Endothelial cell (in vitro differentiated cells): ENCODE measurements at regions not wholly inside any gene's neighbourhood (a gene's known extent, or its start where the extent isn't known, plus 50 kb on each side); places are given as distances from the start of the nearest gene placed in this dataset.
"Not testable (repeated sequence)": the region's sequence is repeated elsewhere in the genome, so short reads cannot be mapped to it uniquely, and the experiment has no call there.

ENCODE experiments used
- DNase-seq: peaks from one replicate; pipeline ENCODE4 v3.0.0; 2021; ENCODE audit warnings: low spot score
- H3K27ac Mint-ChIP-seq: one replicate; pipeline ENCODE4 v1.8.0; 2021; ENCODE audit warnings: mixed read lengths, inconsistent platforms; ENCODE audit not compliant: unreplicated experiment
- H3K27me3 Mint-ChIP-seq: one replicate; pipeline ENCODE4 v1.8.0; 2021; ENCODE audit warnings: mild to moderate bottlenecking, moderate library complexity, mixed read lengths, inconsistent platforms; ENCODE audit not compliant: unreplicated experiment
- H3K36me3 Mint-ChIP-seq: one replicate; pipeline ENCODE4 v1.8.0; 2021; ENCODE audit warnings: mild to moderate bottlenecking, low read depth, mixed read lengths, inconsistent platforms; ENCODE audit not compliant: unreplicated experiment
- H3K4me1 Mint-ChIP-seq: one replicate; pipeline ENCODE4 v1.8.0; 2021; ENCODE audit warnings: mild to moderate bottlenecking, mixed read lengths, inconsistent platforms; ENCODE audit not compliant: unreplicated experiment
- H3K4me3 Mint-ChIP-seq: one replicate; pipeline ENCODE4 v1.8.0; 2021; ENCODE audit warnings: mild to moderate bottlenecking, mixed read lengths, inconsistent platforms; ENCODE audit not compliant: unreplicated experiment
- H3K9me3 Mint-ChIP-seq: one replicate; pipeline ENCODE4 v1.8.0; 2021; ENCODE audit warnings: mixed read lengths, inconsistent platforms; ENCODE audit not compliant: unreplicated experiment
- TF ChIP-seq, protein P1 (sequence below): fragments of 200-600 bp; sonication (generic); IDR thresholded peaks from one replicate; pipeline ENCODE4 v1.5.0; 2021; ENCODE audit warnings: antibody characterized with exemption; ENCODE audit not compliant: unreplicated experiment

DNA sequence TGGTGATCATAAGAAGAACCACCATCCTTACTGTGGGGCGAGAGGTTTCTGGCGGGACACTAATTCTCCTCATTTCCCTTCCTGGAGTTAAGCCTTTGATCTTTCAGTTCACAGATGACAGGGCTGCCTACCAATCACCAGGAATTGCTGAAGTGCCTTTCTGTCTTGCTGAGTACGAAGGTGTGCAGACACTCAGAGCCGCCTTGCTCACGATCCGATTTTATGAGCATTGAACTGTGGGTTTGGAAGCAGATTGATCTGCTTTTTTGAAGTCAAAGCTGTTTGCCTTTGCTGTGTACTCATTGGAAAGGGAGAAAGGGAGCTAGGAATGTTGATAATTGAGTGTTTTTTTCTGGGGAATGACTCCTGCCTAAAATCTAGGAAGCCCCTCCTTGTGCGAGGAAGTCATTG, 129.1 kb upstream of the SALL4 start:
- Mint-ChIP-seq H3K36me3 (no peaks in the 10 kb centered on the region), H3K9me3 (no peaks in the 10 kb centered on the region), H3K27me3 (no peaks in the 10 kb centered on the region), H3K4me1 (peaks cover 10% of the 10 kb centered on the region), H3K27ac (no peak overlapping the region), H3K4me3 (no peak overlapping the region)
- TF ChIP-seq, protein P1, sequence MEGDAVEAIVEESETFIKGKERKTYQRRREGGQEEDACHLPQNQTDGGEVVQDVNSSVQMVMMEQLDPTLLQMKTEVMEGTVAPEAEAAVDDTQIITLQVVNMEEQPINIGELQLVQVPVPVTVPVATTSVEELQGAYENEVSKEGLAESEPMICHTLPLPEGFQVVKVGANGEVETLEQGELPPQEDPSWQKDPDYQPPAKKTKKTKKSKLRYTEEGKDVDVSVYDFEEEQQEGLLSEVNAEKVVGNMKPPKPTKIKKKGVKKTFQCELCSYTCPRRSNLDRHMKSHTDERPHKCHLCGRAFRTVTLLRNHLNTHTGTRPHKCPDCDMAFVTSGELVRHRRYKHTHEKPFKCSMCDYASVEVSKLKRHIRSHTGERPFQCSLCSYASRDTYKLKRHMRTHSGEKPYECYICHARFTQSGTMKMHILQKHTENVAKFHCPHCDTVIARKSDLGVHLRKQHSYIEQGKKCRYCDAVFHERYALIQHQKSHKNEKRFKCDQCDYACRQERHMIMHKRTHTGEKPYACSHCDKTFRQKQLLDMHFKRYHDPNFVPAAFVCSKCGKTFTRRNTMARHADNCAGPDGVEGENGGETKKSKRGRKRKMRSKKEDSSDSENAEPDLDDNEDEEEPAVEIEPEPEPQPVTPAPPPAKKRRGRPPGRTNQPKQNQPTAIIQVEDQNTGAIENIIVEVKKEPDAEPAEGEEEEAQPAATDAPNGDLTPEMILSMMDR, result no peak
- no peak for DNase-seq

- no peaks in the 10 kb centered on the region for H3K9me3 Mint-ChIP-seq
- DNase-seq, result no peak
- H3K27me3 Mint-ChIP-seq, result no peaks in the 10 kb centered on the region
- peaks cover 10% of the 10 kb centered on the region for H3K4me1 Mint-ChIP-seq
- TF ChIP-seq, protein P1, result no peak
- H3K27ac Mint-ChIP-seq, result no peak overlapping the region
- H3K4me3 Mint-ChIP-seq, result no peak overlapping the region
- H3K36me3 Mint-ChIP-seq, result no peaks in the 10 kb centered on the region
These were observed 128.5 kb upstream of the SALL4 start for GRCh38 chr20:51930775-51931174.

GRCh38 chr20:51928931-51929330, 126.6 kb upstream of the SALL4 start:
- Mint-ChIP-seq H3K4me3 (no peak overlapping the region), H3K27me3 (no peaks in the 10 kb centered on the region), H3K4me1 (peaks cover 10% of the 10 kb centered on the region), H3K27ac (no peak overlapping the region), H3K9me3 (no peaks in the 10 kb centered on the region), H3K36me3 (no peaks in the 10 kb centered on the region)
- TF ChIP-seq, protein P1, result no peak
- no peak for DNase-seq

GRCh38 chr20:51927970-51928369, 125.6 kb upstream of the SALL4 start:
- not testable (repeated sequence) for H3K4me3 Mint-ChIP-seq, H3K9me3 Mint-ChIP-seq, DNase-seq, H3K27ac Mint-ChIP-seq, H3K36me3 Mint-ChIP-seq, H3K27me3 Mint-ChIP-seq
- peaks cover 10% of the 10 kb centered on the region for H3K4me1 Mint-ChIP-seq

DNA sequence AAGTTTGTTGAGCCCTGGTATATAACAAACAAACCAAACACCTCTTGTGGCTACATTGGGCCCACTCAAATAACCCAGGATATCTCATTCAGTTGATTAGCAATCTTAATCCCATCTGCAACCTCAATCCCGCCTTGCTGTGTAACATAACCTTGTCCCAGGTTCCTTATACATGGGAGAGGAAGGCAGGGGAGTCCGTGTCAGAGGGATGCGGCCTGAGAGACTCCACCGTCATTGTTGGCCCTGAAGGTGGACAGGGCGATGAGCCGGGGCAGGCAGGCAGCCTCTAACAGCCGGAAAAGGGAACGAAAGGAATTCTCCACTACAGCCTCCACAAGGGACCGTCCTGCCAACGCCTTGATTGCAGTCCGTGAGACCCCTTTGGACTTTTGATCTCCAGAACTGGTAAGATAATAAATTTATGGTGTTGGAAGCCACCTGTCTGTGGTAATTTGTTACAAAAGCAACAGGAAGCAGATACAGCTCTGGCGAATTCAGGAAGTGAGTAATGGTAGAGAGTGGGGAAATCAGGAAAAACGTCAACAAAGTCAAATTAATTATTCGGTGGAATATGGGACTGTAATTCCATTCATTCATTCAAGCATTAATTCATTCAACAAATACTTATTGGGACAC, 124.5 kb upstream of the SALL4 start:
- TF ChIP-seq, protein P1, result no peak
- Mint-ChIP-seq H3K36me3 (no peaks in the 10 kb centered on the region), H3K27ac (no peak overlapping the region)

More for the DNA sequence above, 124.5 kb upstream of the SALL4 start:
- Mint-ChIP-seq H3K9me3 (no peaks in the 10 kb centered on the region), H3K4me1 (peaks cover 10% of the 10 kb centered on the region), H3K4me3 (no peak overlapping the region), H3K27me3 (no peaks in the 10 kb centered on the region)
- DNase-seq, result no peak
